ENCODE measurements at regions not wholly inside any gene's neighbourhood (a gene's known extent, or its start where the extent isn't known, plus 50 kb on each side); places are given as distances from the start of the nearest gene placed in this dataset.

GRCh38 chr2:129756276-129756675 is 223.2 kb upstream of the RAB6C start:
- TF ChIP-seq CREM (IDR thresholded peaks at IDR 0.05) (no peak), CREM (CRISPR knock-in tag; IDR thresholded peaks at IDR 0.05) (no peak), ARID2 (CRISPR knock-in tag; IDR thresholded peaks at IDR 0.05; ENCODE audit: borderline replicate concordance) (no peak), POLR2A (IDR thresholded peaks at IDR 0.05; ENCODE audit: insufficient read depth in 1 of 2, low read depth in 2 of 2, low read length in 2 of 2) (no peak), SRF (IDR thresholded peaks at IDR 0.05; ENCODE audit: low read depth, low read length) (no peak), IKZF1 (IDR thresholded peaks at IDR 0.05) (no peak), ZBTB44 (CRISPR knock-in tag; IDR thresholded peaks at IDR 0.05) (no peak), CTCF (CRISPR knock-in tag; IDR thresholded peaks at IDR 0.05) (no peak), ZNF230 (CRISPR knock-in tag; IDR thresholded peaks at IDR 0.05) (no peak), HMGA1 (CRISPR knock-in tag; conservative IDR thresholded peaks at IDR 0.05) (no peak), DDIT3 (CRISPR knock-in tag; IDR thresholded peaks at IDR 0.05) (no peak), JARID2 (CRISPR knock-in tag; IDR thresholded peaks at IDR 0.05; ENCODE audit: insufficient replicate concordance) (no peak), JUNB (CRISPR knock-in tag; IDR thresholded peaks at IDR 0.05; ENCODE audit: borderline replicate concordance) (no peak)
